ENCODE measurements at regions not wholly inside any gene's neighbourhood (a gene's known extent, or its start where the extent isn't known, plus 50 kb on each side); places are given as distances from the start of the nearest gene placed in this dataset.

- Histone ChIP-seq H3K9ac (ENCODE audit: control insufficient read depth, insufficient read depth, low read length) (no peak overlapping the region), H3K4me1 (ENCODE audit: control insufficient read depth, insufficient read depth, low read length) (no peaks in the 10 kb centered on the region), H3K4me2 (ENCODE audit: control insufficient read depth, insufficient read depth) (no peak overlapping the region), H3K4me3 (no peak overlapping the region), H3K36me3 (ENCODE audit: control insufficient read depth in 2 of 2, insufficient read depth in 2 of 2, low read length in 1 of 2) (no peaks in the 10 kb centered on the region), H3K79me2 (ENCODE audit: control insufficient read depth, insufficient read depth, low read length) (no peaks in the 10 kb centered on the region), H3K27ac (ENCODE audit: control insufficient read depth, insufficient read depth) (no peak overlapping the region), H4K20me1 (ENCODE audit: control insufficient read depth, insufficient read depth) (no peaks in the 10 kb centered on the region), H3K27me3 (replicated peaks in 1 of 2; ENCODE audit: control insufficient read depth in 2 of 2, insufficient read depth in 2 of 2, low read length in 1 of 2) (no peaks in the 10 kb centered on the region), H3K9me3 (replicated peaks; ENCODE audit: control insufficient read depth, insufficient read depth, low read length) (no peaks in the 10 kb centered on the region), H2AFZ (ENCODE audit: control insufficient read depth, low read depth, low read length) (no peak overlapping the region)
- RAD21 ChIA-PET (ENCODE audit: unreplicated experiment): no interaction called here
- WGBS (ENCODE audit: insufficient coverage, insufficient replicate concordance, low lambda C conversion rate, missing lambda C conversion rate): 31% methylated on average over 4 of the region's 4 CpGs
- BruUV-seq (replicated peaks): no TSS peak
- in situ Hi-C loops (cut with MboI): no loop called here
- intact Hi-C loops (cut with micrococcal nuclease; ENCODE audit: unreplicated experiment): no loop called here
- SMC1A ChIA-PET (ENCODE audit: uncharacterized antibody, unreplicated experiment): no interaction called here
- no peak for DNase-seq (ENCODE audit: low read depth, low spot score)
- TF ChIP-seq CBX5 (IDR thresholded peaks at IDR 0.05; ENCODE audit: low read depth) (no peak), SRF (IDR thresholded peaks at IDR 0.05; ENCODE audit: low read depth in 2 of 2, low read length in 2 of 2) (no peak), SUZ12 (IDR thresholded peaks at IDR 0.05; ENCODE audit: unreplicated experiment) (no peak), NR2C2 (IDR thresholded peaks at IDR 0.05; ENCODE audit: borderline replicate concordance, control insufficient read depth, insufficient read length, low read depth) (no peak), ZNF592 (IDR thresholded peaks at IDR 0.05) (no peak), CEBPB (IDR thresholded peaks at IDR 0.05; ENCODE audit: borderline replicate concordance in 1 of 2, low read depth in 2 of 2, low read length in 2 of 2) (no peak), SIX5 (IDR thresholded peaks at IDR 0.05; ENCODE audit: low read depth, low read length, severe bottlenecking) (no peak), SREBF2 (IDR thresholded peaks at IDR 0.05; ENCODE audit: low read length) (no peak)
- TF ChIP-seq, protein P1, sequence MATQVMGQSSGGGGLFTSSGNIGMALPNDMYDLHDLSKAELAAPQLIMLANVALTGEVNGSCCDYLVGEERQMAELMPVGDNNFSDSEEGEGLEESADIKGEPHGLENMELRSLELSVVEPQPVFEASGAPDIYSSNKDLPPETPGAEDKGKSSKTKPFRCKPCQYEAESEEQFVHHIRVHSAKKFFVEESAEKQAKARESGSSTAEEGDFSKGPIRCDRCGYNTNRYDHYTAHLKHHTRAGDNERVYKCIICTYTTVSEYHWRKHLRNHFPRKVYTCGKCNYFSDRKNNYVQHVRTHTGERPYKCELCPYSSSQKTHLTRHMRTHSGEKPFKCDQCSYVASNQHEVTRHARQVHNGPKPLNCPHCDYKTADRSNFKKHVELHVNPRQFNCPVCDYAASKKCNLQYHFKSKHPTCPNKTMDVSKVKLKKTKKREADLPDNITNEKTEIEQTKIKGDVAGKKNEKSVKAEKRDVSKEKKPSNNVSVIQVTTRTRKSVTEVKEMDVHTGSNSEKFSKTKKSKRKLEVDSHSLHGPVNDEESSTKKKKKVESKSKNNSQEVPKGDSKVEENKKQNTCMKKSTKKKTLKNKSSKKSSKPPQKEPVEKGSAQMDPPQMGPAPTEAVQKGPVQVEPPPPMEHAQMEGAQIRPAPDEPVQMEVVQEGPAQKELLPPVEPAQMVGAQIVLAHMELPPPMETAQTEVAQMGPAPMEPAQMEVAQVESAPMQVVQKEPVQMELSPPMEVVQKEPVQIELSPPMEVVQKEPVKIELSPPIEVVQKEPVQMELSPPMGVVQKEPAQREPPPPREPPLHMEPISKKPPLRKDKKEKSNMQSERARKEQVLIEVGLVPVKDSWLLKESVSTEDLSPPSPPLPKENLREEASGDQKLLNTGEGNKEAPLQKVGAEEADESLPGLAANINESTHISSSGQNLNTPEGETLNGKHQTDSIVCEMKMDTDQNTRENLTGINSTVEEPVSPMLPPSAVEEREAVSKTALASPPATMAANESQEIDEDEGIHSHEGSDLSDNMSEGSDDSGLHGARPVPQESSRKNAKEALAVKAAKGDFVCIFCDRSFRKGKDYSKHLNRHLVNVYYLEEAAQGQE (IDR thresholded peaks at IDR 0.05; ENCODE audit: low read depth, low read length): no peak
- CTCF ChIA-PET: no interaction called here
- ATAC-seq: no peak
- POLR2A ChIA-PET: no interaction called here
- FAIRE-seq: no peak
These were observed 1178.7 kb downstream of the AACS start for GRCh38 chr12:126243814-126244440.
